22Rv1 (cell line): ENCODE measurements at regions not wholly inside any gene's neighbourhood (a gene's known extent, or its start where the extent isn't known, plus 50 kb on each side); places are given as distances from the start of the nearest gene placed in this dataset.

ENCODE experiments used
- ZFX ChIP-seq: fragments of 450-650 bp; IDR thresholded peaks from 2 replicates; pipeline ENCODE4 v1.6.1; 2017; ENCODE audit warnings: antibody characterized with exemption, borderline replicate concordance
- TF ChIP-seq, protein P1 (sequence below): fragments of 450-650 bp; IDR thresholded peaks from 2 replicates; pipeline ENCODE4 v1.5.1; 2017; ENCODE audit warnings: mild to moderate bottlenecking

- TF ChIP-seq, protein P1, sequence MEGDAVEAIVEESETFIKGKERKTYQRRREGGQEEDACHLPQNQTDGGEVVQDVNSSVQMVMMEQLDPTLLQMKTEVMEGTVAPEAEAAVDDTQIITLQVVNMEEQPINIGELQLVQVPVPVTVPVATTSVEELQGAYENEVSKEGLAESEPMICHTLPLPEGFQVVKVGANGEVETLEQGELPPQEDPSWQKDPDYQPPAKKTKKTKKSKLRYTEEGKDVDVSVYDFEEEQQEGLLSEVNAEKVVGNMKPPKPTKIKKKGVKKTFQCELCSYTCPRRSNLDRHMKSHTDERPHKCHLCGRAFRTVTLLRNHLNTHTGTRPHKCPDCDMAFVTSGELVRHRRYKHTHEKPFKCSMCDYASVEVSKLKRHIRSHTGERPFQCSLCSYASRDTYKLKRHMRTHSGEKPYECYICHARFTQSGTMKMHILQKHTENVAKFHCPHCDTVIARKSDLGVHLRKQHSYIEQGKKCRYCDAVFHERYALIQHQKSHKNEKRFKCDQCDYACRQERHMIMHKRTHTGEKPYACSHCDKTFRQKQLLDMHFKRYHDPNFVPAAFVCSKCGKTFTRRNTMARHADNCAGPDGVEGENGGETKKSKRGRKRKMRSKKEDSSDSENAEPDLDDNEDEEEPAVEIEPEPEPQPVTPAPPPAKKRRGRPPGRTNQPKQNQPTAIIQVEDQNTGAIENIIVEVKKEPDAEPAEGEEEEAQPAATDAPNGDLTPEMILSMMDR, result no peak
- TF ChIP-seq ZFX, result no peak
Measured at GRCh38 chr1:98001764-98002163, 80.9 kb upstream of the DPYD start.
